ENCODE measurements at regions not wholly inside any gene's neighbourhood (a gene's known extent, or its start where the extent isn't known, plus 50 kb on each side); places are given as distances from the start of the nearest gene placed in this dataset.
"Not testable (repeated sequence)": the region's sequence is repeated elsewhere in the genome, so short reads cannot be mapped to it uniquely, and the experiment has no call there.

- Histone ChIP-seq H3K4me1 (ENCODE audit: control insufficient read depth in 5 of 5, insufficient read depth in 5 of 5, low read length in 5 of 5) (no peaks in the 10 kb centered on the region), H3K36me3 (ENCODE audit: control insufficient read depth in 5 of 5, insufficient read depth in 5 of 5, low read length in 5 of 5) (no peaks in the 10 kb centered on the region), H3K27ac (ENCODE audit: low read depth, low read length) (no peak overlapping the region), H3K4me3 (ENCODE audit: low read depth in 1 of 5, low read length in 5 of 5) (no peak overlapping the region), H3K27me3 (ENCODE audit: control insufficient read depth in 5 of 5, insufficient read depth in 4 of 5, low read length in 5 of 5) (peaks cover 6 to 19% (median 11%) of the 10 kb centered on the region in 5 donors), H3K9me3 (ENCODE audit: control insufficient read depth in 5 of 5, low read length in 5 of 5) (no peaks in the 10 kb centered on the region), H3K9ac (ENCODE audit: low read length in 5 of 5) (no peak overlapping the region)
Measured at GRCh38 chrX:964831-965416, 247.5 kb downstream of the CRLF2 start.

DNA sequence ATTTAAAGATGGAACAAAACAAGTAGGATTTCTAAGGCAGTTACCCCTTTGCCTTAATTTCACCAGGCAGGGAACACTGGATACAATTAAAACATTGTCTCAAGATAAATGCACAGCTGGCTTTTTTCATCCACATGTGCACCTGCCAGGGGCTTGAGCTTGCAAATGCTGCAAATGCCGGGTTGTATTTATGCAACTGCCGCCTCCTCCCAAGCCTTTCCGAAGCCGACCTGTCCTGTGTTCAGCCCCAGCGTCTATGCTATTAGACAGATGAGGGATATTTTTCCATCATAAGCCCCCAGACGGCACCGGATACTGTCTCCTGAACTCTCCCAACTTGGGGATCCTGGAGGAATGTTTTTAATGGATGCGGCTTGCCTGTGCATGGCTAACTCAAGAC is 251.6 kb downstream of the CRLF2 start:
- Histone ChIP-seq H3K27ac (ENCODE audit: low read depth, low read length) (no peak overlapping the region), H3K9ac (ENCODE audit: low read length in 5 of 5) (no peak overlapping the region), H3K4me1 (ENCODE audit: control insufficient read depth in 5 of 5, insufficient read depth in 5 of 5, low read length in 5 of 5) (no peaks in the 10 kb centered on the region), H3K36me3 (ENCODE audit: control insufficient read depth in 5 of 5, insufficient read depth in 5 of 5, low read length in 5 of 5) (no peaks in the 10 kb centered on the region), H3K9me3 (ENCODE audit: control insufficient read depth in 5 of 5, low read length in 5 of 5) (peaks cover 0 to under 1% (median 0%) of the 10 kb centered on the region in 5 donors), H3K27me3 (ENCODE audit: control insufficient read depth in 5 of 5, insufficient read depth in 4 of 5, low read length in 5 of 5) (peaks cover 3 to 20% (median 4%) of the 10 kb centered on the region in 5 donors), H3K4me3 (ENCODE audit: low read depth in 1 of 5, low read length in 5 of 5) (no peak overlapping the region)

GRCh38 chrX:959595-959994 is 252.9 kb downstream of the CRLF2 start:
- Histone ChIP-seq H3K27me3 (ENCODE audit: control insufficient read depth in 5 of 5, insufficient read depth in 4 of 5, low read length in 5 of 5) (peaks cover 3 to 17% (median 4%) of the 10 kb centered on the region in 5 donors), H3K36me3 (ENCODE audit: control insufficient read depth in 5 of 5, insufficient read depth in 5 of 5, low read length in 5 of 5) (no peaks in the 10 kb centered on the region), H3K4me3 (ENCODE audit: low read depth in 1 of 5, low read length in 5 of 5) (no peak overlapping the region), H3K4me1 (ENCODE audit: control insufficient read depth in 5 of 5, insufficient read depth in 5 of 5, low read length in 5 of 5) (no peaks in the 10 kb centered on the region), H3K9me3 (ENCODE audit: control insufficient read depth in 5 of 5, low read length in 5 of 5) (peaks cover under 1 to 12% (median 4%) of the 10 kb centered on the region in 5 donors), H3K9ac (ENCODE audit: low read length in 5 of 5) (no peak overlapping the region), H3K27ac (ENCODE audit: low read depth, low read length) (no peak overlapping the region)

DNA sequence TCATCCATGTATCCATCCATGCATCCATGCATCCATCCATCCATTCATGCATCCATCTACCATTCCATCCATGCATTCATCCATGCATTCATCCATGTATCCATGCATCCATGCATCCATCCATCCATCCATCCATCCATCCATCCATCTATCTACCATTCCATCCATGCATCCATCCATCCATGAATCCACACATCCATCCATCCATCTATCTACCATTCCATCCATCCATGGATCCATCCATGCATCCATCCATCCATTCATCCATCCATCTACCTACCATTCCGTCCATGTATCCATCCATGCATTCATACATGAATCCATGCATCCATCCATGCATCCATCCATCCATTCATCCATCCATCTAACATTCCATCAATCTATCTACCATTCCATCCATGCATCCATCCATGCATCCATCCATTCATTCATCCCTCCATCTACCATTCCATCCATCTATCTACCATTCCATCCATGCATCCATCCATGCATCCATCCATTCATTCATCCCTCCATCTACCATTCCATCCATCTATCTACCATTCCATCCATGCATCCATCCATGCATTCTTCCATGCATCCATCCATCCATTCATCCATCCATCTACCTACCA is 257.2 kb downstream of the CRLF2 start:
- not testable (repeated sequence) for H3K36me3 ChIP-seq (ENCODE audit: control insufficient read depth in 5 of 5, insufficient read depth in 5 of 5, low read length in 5 of 5); H3K9ac ChIP-seq (ENCODE audit: low read length in 5 of 5); H3K4me1 ChIP-seq (ENCODE audit: control insufficient read depth in 5 of 5, insufficient read depth in 5 of 5, low read length in 5 of 5); H3K27ac ChIP-seq (ENCODE audit: low read depth, low read length); H3K4me3 ChIP-seq (ENCODE audit: low read depth in 1 of 5, low read length in 5 of 5)
- peaks cover 4 to 24% (median 8%) of the 10 kb centered on the region in 5 donors for H3K9me3 ChIP-seq (ENCODE audit: control insufficient read depth in 5 of 5, low read length in 5 of 5)
- peaks cover 2 to 10% (median 4%) of the 10 kb centered on the region in 5 donors for H3K27me3 ChIP-seq (ENCODE audit: control insufficient read depth in 5 of 5, insufficient read depth in 4 of 5, low read length in 5 of 5)

DNA sequence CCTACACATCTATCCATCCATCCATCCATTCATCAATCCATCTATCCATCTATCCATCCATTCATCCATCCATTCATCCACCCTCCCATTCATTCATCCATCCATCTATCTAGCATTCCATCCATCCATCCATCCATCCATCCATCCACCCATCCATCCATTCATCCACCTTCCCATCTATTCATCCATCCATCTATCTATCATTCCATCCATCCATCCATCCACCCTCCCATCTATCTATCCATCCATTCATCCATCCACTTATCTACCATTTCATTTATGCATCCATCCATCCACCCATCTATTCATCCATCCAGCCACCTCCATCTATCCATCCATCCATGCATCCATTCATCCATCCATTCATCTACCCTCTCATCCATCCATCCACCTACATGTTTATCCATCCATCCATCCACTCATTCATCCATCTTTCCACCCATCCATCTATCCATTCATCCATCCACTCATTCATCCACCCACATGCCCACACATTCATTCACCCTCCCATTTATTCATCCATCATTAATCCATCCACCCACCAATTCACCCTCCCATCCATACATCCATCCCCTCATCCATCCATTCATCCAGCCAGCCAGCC is 258.5 kb downstream of the CRLF2 start:
- H3K27ac ChIP-seq (ENCODE audit: low read depth, low read length): no peak overlapping the region
- peaks cover 4 to 24% (median 8%) of the 10 kb centered on the region in 5 donors for H3K9me3 ChIP-seq (ENCODE audit: control insufficient read depth in 5 of 5, low read length in 5 of 5)
- no peak overlapping the region for H3K4me3 ChIP-seq (ENCODE audit: low read depth in 1 of 5, low read length in 5 of 5)

DNA sequence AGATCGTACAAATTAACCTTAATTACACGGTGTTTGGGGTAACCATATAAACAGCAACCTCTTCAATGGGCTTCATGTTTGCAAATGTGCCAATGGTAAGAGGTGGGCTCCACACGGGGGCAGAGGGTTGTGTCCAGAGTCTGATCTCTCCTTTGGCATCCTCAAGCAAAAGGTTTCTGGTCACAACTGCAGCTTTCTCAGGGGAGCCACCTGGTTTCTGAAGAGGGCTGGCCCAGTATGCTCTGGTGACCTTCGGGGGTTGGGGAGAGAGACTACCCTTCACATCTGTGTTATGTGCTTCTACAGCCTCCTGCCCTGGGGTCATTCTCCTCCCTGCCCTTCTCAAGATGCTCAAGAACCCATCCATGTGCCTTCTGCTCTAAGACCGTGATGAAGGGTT is 259.6 kb downstream of the CRLF2 start:
- Histone ChIP-seq H3K9ac (ENCODE audit: low read length in 5 of 5) (no peak overlapping the region), H3K4me1 (ENCODE audit: control insufficient read depth in 5 of 5, insufficient read depth in 5 of 5, low read length in 5 of 5) (no peaks in the 10 kb centered on the region), H3K9me3 (ENCODE audit: control insufficient read depth in 5 of 5, low read length in 5 of 5) (peaks cover 4 to 29% (median 8%) of the 10 kb centered on the region in 5 donors), H3K36me3 (ENCODE audit: control insufficient read depth in 5 of 5, insufficient read depth in 5 of 5, low read length in 5 of 5) (no peaks in the 10 kb centered on the region), H3K4me3 (ENCODE audit: low read depth in 1 of 5, low read length in 5 of 5) (no peak overlapping the region), H3K27ac (ENCODE audit: low read depth, low read length) (no peak overlapping the region), H3K27me3 (ENCODE audit: control insufficient read depth in 5 of 5, insufficient read depth in 4 of 5, low read length in 5 of 5) (peaks cover 0 to 2% (median 0%) of the 10 kb centered on the region in 5 donors)

More for the DNA sequence above, 258.5 kb downstream of the CRLF2 start:
- Histone ChIP-seq H3K27me3 (ENCODE audit: control insufficient read depth in 5 of 5, insufficient read depth in 4 of 5, low read length in 5 of 5) (peaks cover 0 to 6% (median 2%) of the 10 kb centered on the region in 5 donors), H3K36me3 (ENCODE audit: control insufficient read depth in 5 of 5, insufficient read depth in 5 of 5, low read length in 5 of 5) (no peaks in the 10 kb centered on the region), H3K9ac (ENCODE audit: low read length in 5 of 5) (no peak overlapping the region), H3K4me1 (ENCODE audit: control insufficient read depth in 5 of 5, insufficient read depth in 5 of 5, low read length in 5 of 5) (no peaks in the 10 kb centered on the region)

- H3K9me3 ChIP-seq (ENCODE audit: control insufficient read depth in 5 of 5, low read length in 5 of 5): peaks cover 0 to 10% (median 2%) of the 10 kb centered on the region in 5 donors
- not testable (repeated sequence) for H3K9ac ChIP-seq (ENCODE audit: low read length in 5 of 5); H3K4me3 ChIP-seq (ENCODE audit: low read depth in 1 of 5, low read length in 5 of 5); H3K4me1 ChIP-seq (ENCODE audit: control insufficient read depth in 5 of 5, insufficient read depth in 5 of 5, low read length in 5 of 5); H3K36me3 ChIP-seq (ENCODE audit: control insufficient read depth in 5 of 5, insufficient read depth in 5 of 5, low read length in 5 of 5); H3K27me3 ChIP-seq (ENCODE audit: control insufficient read depth in 5 of 5, insufficient read depth in 4 of 5, low read length in 5 of 5); H3K27ac ChIP-seq (ENCODE audit: low read depth, low read length)
Measured at GRCh38 chrX:947262-947661, 265.2 kb downstream of the CRLF2 start.

- no peaks in the 10 kb centered on the region for H3K4me1 ChIP-seq (ENCODE audit: control insufficient read depth in 5 of 5, insufficient read depth in 5 of 5, low read length in 5 of 5)
Measured at GRCh38 chrX:943035-943434, 269.4 kb downstream of the CRLF2 start.

DNA sequence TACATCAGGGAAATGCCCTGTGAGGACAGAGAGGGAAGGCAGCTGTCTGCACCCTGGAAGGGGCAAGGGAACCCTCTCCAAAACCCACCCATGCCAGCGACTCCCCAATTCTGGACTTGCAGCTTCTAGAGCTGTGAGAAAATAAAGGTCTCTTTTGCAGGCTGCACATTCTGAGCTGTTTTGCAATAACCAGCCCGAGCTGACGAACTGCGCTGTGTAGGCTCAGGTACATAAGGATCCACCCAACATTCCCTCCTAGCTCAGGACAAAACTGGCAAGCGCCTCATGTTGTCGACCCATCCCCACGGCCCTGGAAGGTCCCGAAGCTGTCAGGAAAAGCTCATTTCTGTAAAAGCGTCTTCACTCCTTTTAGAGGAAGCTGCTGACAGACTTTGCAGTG is 271.8 kb downstream of the CRLF2 start:
- Histone ChIP-seq H3K27ac (ENCODE audit: low read depth, low read length) (no peak overlapping the region), H3K9me3 (ENCODE audit: control insufficient read depth in 5 of 5, low read length in 5 of 5) (no peaks in the 10 kb centered on the region), H3K36me3 (ENCODE audit: control insufficient read depth in 5 of 5, insufficient read depth in 5 of 5, low read length in 5 of 5) (no peaks in the 10 kb centered on the region), H3K27me3 (ENCODE audit: control insufficient read depth in 5 of 5, insufficient read depth in 4 of 5, low read length in 5 of 5) (peaks cover 3 to 15% (median 6%) of the 10 kb centered on the region in 5 donors), H3K4me1 (ENCODE audit: control insufficient read depth in 5 of 5, insufficient read depth in 5 of 5, low read length in 5 of 5) (no peaks in the 10 kb centered on the region), H3K9ac (ENCODE audit: low read length in 5 of 5) (no peak overlapping the region), H3K4me3 (ENCODE audit: low read depth in 1 of 5, low read length in 5 of 5) (no peak overlapping the region)

More at GRCh38 chrX:943035-943434, 269.4 kb downstream of the CRLF2 start:
- H3K9me3 ChIP-seq (ENCODE audit: control insufficient read depth in 5 of 5, low read length in 5 of 5): peaks cover 0 to 7% (median 2%) of the 10 kb centered on the region in 5 donors
- no peak overlapping the region for H3K27ac ChIP-seq (ENCODE audit: low read depth, low read length)
- H3K36me3 ChIP-seq (ENCODE audit: control insufficient read depth in 5 of 5, insufficient read depth in 5 of 5, low read length in 5 of 5): no peaks in the 10 kb centered on the region
- no peak overlapping the region for H3K9ac ChIP-seq (ENCODE audit: low read length in 5 of 5)
- H3K27me3 ChIP-seq (ENCODE audit: control insufficient read depth in 5 of 5, insufficient read depth in 4 of 5, low read length in 5 of 5): peaks cover 3 to 10% (median 6%) of the 10 kb centered on the region in 5 donors
- H3K4me3 ChIP-seq (ENCODE audit: low read depth in 1 of 5, low read length in 5 of 5): no peak overlapping the region

Measured in subcutaneous abdominal adipose tissue (tissue), 5 donors.